ENCODE measurements at regions not wholly inside any gene's neighbourhood (a gene's known extent, or its start where the extent isn't known, plus 50 kb on each side); places are given as distances from the start of the nearest gene placed in this dataset.

DNA sequence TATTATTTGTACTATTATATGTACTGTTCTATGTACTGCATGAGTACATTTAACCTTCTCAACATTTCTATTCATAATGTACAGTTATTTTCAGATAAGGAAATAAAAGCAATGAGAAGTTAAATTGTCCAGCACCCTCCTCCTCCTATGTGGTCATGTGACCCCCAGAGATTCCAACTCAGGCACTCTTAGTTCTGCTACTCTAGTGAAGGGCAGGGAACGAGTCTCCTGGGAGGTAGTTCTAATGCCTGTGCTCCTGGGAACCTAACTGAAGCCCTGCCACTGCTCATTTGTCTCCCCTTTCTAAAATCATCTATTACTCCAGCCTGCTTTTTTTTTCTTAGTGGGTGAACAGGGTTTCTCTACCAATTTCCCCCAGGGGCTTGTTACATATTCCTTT is 105.9 kb upstream of the GPRIN3 start:
- TF ChIP-seq POLR2A (IDR thresholded peaks at IDR 0.05; ENCODE audit: low read length) (no peak), GATA1 (IDR thresholded peaks at IDR 0.05; ENCODE audit: low read depth, low read length) (no peak)

Measured in erythroblast (primary cell).